NCI-H460 (cell line): ENCODE measurements at regions not wholly inside any gene's neighbourhood (a gene's known extent, or its start where the extent isn't known, plus 50 kb on each side); places are given as distances from the start of the nearest gene placed in this dataset.

Experiments
- DNase-seq: peaks from one replicate; pipeline ENCODE4 v3.0.0-alpha.2; 2016; ENCODE audit warnings: low read depth; ENCODE audit errors: extremely low read depth

DNA sequence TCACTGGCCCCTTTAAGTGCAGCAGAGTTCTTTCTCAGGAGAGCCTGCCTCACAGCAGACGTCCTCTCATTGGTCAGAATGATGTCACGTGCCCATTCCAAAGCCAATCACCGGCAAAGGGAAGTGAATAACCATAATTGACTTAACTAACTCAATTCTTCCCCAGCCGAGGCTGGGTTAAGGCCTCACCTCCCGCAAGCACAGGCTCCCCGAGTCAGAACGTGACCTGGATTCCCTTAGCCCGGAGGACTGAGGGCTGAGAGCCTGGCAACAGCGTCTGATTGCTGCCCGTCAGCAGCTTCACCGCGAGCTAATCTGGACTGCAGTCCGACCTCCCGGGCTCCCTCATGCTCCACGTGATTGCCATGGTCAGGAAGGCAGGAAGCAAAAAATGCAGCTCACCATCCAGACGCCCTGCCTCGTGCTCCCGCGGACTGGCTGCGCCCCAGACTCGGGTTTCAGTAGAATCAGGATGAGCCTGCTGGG is 92.1 kb upstream of the FZD10 start:
- DNase-seq = no peak

DNA sequence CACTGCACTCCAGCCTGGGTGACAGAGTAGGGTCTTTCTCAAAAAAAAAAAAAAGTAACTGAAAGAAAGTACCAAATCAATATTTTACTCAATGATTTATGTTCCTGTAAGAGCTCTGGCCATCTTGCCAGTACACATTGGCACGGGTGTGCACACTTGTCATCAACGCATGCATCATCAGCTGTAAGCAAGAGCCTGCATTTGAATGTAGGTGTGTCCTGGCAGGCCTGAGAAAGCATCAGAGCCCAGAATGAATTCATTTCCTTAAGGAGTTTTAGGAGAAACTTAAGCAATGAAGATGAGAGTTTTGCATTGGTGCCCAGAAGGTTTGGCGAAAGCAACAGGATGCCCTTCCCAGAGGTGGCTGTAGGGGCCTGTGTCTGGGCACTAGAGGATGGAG is 88.5 kb upstream of the FZD10 start:
- DNase-seq = no peak

DNA sequence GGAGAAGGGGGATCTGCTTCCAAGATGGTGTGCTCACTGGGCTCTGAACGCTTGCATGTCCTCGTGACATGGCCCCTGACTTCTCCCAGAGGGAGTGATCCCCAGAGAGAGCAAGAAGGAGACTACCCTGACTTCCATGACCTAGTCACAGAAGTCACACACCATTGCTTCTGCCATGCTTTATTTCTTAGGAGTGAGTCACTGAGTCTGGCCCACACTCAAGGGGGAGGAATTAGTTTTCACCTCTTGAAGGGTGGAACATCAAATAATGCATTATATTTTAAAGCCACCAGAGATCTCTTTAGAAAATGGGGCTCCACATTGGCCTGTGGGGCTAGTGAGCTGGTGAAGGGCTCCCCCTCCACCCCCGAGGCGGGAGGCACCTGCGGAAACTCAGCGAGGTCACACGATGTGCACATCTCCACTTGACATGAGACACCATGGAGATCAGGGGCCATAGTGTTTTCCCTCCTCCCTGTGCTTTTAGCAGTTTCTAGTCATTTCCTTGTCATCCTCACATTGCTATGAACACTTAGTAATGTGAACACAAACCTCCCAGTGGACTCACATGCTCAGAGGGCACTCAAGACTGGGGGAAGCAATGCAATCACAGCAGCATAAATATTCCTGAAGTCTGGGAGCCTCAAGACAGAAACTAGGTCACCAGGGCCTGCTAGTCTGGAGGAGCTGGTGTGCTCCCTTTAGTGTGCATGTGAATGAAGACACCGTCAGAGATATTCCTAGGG is 87.4 kb upstream of the FZD10 start:
- no peak for DNase-seq

DNA sequence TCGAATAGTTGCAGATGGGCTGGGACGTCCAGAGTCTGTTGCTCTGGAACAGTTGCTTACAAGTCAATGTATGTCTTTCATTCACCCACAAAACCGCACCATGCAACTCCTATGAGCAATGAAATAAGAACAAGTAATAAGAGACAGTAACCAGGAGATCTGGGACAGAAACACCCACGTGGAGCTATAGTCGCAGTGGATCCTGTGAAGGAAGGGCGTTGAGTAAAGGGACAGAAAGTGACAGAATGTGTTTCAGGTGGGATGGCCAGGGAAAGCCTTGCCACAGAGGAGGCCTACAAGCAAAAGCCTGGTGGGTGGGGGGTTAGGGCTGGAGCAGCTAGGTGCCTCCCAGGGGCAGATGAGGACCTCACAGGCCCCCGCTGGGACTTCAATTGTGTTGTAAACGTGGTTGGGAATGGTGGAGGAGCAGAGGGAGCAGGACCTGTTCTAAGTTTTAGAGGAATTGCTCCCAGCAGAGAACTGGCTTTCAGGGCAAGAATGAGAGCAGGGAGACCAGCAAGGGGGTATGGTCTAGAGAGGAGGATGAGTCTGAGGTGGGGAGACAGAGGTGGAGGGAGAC is 86.7 kb upstream of the FZD10 start:
- DNase-seq = no peak

DNA sequence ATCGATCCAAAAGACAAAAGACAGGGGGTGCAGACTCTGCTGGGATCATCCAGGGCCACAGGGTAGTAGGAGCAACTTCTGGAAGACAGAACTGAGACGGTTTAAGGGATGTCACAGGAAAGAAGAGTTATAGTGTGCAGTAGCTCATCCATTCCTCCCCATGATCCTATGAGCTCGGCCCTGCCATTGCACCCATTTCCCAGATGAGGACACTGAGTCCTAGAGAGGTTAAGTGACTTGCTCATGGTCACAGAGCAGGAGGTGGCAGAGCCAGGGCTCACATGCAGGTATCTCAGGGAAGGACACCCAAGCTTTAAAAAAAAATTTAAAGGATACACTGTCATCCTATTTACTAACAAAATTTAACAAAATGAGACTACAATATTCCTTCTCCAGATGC is 86.1 kb upstream of the FZD10 start:
- DNase-seq = no peak

DNA sequence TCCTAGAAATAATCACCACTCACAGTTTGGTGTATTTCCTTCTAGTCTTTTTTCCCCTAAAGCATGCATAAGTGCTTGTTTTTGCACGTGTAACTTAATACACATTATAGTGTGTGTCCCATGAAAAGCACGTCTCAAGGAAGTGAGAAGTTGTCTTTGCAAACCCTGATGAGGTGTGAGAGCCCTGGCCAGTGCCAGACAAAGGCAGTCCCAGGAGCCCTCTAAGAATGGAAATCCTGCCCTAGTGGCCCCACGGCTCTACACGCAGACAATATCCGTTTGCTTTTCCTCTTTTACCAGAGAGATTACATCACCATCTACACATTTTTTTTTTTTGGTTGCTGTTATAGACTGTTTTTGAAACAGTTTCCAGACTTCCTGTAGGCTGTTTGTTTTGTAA is 85.5 kb upstream of the FZD10 start:
- DNase-seq = no peak

DNA sequence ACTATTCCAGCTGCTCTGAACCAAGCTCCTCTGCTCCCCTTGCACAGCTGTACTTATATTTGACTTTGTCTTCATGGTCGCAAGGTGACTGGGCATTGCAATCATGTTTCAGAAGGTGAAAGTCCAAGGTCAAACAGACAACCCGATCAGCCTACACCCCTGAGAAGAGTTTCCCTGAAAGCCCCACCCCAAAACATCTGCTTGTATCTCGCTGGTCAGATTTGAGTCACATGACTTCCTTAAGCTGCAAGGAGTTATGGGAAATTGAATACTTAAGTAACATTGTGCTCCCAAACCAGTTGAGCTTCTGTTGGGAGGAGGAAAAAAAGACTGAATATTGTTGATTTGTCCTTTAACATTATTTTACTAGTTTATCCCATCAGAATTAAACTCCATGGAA is 83.4 kb upstream of the FZD10 start:
- DNase-seq = no peak

DNA sequence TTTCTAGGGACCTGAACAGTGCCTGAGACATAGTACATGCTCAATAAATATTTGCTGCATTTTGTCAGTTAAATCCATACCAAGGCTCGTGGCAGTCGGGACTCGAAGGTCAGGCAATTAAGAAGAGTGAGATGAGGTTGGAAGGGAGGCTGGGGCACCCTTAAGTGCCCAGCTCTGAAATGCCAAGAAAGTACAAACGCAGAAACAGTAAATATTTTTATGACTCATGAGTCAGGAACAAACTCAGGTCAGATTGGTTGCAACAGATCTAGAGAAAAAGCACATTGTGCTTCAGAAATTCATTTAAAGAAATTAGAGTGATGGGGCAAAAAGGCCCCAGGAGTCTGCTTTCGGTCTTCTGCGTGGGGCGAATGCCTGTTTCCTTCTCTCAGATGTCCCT is 83.0 kb upstream of the FZD10 start:
- DNase-seq = no peak

DNA sequence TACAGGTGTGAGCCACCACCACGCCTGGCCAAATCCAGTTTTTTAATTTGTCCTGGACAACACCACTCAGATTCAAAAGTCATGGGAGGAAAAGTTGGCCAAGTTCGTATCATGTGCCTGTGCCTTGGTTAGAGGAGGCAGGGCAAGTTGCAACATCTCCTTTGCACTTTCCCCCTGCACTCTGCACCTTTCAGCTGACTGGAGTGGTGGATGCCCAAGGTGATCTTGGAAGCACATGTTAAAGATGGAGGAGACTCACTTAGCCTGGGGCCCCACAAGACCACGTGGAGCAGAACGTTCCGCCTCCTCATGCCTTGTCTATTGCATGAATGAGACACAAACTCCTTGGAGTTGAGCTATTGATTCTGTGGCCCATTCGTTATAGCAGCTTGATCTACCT is 82.1 kb upstream of the FZD10 start:
- DNase-seq = no peak

DNA sequence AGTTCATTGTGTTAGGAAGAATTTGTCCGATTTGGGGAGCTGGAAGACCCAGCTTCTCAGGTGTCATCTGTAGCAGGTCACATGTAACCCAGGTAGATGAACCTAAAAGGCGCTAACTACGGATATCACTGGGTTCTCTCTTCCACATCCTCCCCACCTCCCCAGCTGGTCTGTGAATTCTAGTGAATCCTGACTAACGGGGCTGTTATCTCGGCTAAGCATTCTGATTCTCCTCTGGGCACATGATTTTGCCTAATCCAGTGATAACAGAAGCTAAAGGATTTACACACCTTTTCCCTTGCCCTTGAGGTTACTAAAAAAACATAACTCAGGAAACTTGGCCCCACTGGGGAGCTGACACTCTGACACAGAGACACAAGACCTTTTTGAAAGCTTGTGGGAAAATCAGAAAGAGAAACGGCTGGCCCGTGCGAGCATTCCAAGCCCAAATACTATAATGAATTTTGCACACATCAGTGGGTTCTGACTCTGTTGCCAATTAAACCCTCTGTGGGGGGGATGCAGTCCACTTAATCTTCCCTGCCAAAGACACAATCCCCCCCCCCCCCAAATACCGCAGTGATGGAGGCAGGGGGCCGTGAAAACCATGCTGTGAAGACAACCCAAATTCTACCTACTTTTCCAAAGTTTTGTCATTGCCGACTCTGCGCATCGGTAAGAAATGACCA is 81.0 kb upstream of the FZD10 start:
- DNase-seq = no peak

DNA sequence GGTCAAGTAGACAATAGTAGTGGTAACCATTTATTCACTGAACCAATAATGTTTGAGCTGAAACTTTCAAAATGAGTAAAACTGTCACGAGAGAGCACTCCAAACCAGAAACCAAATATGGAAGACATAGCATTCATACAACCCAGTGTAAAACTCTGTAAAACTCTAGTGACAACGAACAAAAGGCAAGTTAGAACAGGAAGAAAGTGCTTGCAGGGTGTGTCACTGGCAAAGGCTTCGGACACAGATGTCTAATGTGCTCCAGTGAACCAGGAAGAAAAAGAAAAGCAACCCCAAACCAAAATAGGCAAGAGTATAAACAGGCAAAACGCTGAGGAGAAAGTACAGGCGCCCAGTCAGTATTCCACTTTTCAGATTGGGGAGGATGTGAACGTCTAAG is 79.3 kb upstream of the FZD10 start:
- no peak for DNase-seq

DNA sequence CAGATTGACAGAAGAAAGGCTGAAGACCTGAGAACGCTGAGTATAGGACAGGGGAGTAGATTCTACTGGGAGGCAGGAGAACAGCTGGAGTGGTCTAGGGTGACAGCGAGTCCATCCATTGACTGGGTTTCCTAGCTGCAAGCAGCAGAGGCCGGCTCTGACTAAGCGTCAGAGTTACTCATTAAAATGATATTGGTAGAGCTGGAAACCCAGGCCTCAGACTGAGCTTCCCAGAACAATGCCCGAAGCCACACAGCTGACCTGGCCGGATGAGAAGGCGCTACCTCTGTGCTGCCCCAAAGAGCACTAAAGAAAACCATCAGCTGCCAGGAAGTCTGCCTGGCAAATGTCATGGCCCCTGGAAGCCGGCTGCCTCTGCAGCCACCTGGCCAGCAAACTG is 78.5 kb upstream of the FZD10 start:
- DNase-seq = no peak

DNA sequence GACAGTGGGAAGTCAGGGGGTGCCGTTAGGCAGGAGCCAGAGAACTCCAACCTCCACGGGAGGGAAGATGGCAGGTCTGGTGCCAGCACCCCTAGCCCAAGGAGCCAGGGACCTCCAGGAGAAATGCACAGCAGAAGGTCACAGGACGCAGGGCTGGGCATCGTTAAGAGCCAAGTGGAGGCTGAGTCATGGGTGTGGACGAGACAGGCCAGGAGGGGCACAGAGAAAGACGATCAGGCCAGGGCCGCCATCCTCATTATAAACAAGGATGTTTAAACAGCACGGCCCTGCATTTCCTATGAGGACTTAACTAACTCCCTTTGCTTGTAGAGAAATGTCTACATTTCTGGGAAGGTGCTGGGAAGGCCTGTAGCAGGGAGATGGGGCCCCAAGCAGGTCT is 77.9 kb upstream of the FZD10 start:
- DNase-seq = no peak

DNA sequence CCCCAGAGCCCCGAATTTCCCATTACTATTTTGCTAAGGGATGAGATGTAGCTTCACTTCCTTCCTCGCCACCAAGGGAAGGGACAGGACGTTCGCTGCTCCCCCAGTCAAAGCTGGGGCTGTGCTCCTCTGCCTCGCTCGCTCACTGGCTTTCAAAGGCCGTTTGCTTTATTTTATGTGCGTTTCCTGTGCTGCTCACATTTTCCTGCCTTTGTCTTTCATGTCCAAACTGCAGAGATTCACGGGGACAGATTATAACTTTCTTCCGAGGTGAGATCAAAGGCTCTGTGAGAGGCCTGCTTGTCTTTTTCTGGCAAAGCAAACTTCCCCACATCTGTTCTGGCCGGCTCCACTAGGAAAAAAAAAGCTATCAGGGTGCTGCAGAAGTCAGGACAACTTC is 76.0 kb upstream of the FZD10 start:
- DNase-seq = no peak

DNA sequence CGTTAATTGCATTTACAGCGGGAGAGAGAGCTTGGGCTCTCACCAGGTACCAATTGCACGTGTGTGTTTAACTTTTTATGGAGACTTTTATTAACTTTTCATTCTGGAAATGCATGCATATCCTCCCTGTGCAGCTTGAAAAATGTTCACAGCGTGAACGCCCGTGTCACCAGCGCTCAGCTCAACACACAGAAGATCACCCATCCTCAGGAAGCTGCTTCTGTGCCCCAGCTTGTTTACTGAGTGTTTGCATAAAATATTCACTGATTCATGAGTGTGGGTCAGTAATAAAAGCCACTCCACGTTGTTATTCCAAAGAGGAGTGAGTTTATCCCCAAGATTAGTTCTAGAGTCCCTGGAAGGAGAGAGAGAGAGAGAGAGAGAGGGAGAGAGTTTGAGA is 75.5 kb upstream of the FZD10 start:
- DNase-seq = no peak

DNA sequence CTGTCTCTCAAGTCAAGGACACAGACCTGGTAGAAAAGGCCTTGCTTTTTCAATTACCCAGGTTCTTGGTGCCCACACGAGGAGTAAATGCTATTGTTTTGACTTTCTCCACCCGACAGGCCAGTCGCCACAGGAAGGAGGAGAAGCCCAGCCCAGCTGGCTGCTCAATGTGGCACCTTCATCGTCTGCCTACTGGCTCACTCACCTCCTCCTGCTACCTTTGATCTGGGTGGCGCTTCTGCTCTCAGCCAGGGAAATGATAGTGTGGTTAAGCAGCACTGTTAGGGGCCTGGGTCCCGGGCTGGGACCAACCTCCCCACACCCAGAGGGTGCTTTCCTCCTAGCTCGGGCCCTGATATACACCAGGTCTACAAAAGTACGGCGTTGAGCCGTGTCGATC is 75.0 kb upstream of the FZD10 start:
- DNase-seq = no peak

DNA sequence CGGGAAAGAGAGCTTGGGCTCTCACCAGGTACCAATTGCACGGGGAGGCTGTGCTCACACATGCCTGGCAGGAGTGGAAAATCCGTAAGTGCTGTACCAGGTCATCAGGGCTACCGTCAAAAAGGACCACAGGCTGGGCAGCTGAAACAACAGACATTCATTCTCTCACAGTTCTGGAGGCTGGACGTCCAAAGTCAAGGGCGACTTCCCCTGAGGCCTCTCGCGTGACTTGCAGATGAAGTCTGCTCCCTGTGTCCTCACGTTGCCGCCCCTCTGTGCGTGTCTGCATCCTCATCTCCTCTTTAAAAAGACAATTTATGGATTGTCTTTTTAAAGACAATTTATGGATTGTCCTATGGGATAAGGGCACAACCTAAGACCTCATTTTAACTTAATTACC is 73.8 kb upstream of the FZD10 start:
- DNase-seq = no peak

DNA sequence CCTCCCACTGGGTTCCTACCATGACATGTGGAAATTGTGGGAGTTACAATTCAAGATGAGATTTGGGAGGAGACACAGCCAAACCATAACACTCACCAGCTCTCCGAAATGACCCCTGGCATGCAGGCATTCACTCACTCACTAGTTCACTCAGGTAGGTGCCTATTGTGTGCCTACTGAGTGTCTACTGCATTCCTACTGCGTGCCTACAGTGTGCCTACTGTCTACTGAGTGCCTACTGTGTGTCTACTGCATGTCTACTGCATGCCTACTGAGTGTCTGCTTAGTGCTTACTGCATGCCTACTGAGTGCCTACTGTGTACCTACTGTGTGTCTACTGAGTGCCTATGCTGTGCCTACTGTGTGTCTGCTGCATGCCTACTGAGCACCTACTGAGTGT is 71.7 kb upstream of the FZD10 start:
- no peak for DNase-seq

DNA sequence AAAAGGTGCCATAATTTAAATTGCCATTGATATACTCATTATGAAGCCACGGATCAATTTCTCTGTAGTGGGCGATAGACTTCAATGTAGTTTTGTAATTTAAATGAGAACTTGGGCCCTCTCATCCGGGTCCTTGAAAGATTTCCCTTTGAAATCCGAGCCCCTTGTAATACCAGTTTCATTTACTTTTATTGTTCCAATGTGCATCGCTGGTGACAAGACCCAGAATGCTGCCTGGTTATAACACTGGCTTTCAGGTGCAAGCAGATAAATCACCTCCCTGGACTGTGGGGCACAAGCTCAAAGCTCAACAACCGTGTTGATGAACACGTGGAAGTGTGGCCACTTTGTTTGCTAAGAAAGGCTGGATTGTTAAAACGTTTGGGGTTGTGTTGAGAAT is 68.9 kb upstream of the FZD10 start:
- no peak for DNase-seq

DNA sequence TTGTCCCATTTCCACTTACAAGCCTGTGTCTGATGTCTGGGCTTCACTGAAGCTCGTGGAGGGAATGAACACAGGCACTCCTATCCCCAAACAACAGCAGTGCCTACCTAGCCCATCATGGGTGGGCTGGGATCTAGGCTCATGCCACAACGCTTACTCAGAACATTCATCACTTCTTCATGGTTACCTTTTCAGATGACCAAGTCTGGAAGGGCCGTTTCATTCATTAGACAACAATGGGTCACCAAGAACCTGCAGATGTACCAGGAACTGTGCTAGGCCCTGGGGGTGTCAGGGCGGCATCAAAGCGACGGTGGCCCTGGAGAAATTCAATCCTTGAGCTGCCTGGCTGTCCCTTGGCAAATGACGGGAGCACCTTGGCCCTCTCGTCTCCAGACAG is 64.9 kb upstream of the FZD10 start:
- DNase-seq = no peak

DNA sequence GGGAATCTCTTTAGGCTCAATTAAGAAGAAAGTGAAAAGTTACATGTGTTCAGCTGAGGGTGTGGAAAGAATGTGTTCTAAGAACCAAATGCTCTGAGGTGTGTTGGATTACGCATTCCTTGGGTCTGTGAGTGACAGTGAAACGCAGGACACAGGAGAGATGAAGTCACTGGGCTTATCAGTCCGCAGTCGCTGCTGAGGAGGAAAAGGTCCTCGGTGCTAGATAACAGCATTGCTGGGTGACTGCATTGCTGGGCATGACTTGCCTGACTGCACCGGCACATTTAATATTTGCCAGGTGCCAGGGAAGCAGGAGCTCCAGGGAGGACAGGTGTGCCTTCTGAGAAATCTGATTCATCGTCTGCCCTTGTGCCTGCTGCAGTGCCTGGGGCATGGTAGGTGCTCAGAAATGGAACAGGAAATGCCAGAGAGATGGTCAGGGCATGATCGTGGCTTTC is 64.4 kb upstream of the FZD10 start:
- DNase-seq = no peak
